ENCODE measurements at regions not wholly inside any gene's neighbourhood (a gene's known extent, or its start where the extent isn't known, plus 50 kb on each side); places are given as distances from the start of the nearest gene placed in this dataset.

GRCh38 chr14:66237741-66238140 is 248.4 kb upstream of the CCDC196 start:
- DNase-seq (ENCODE audit: low read depth in 2 of 2): no peak
- Histone ChIP-seq H3K36me3 (ENCODE audit: control insufficient read depth, insufficient read depth, low read length) (no peaks in the 10 kb centered on the region), H3K9ac (ENCODE audit: insufficient read depth, low read length) (no peak overlapping the region), H2AFZ (ENCODE audit: low read length) (no peak overlapping the region), H4K20me1 (ENCODE audit: control insufficient read depth, extremely low read depth, insufficient read depth, low read length) (no peaks in the 10 kb centered on the region), H3K4me3 (replicated peaks in 1 of 4; ENCODE audit: control extremely low read depth in 1 of 4, insufficient read depth in 1 of 4, low read depth in 3 of 4, low read length in 4 of 4) (no peak overlapping the region), H3K4me1 (ENCODE audit: control insufficient read depth, extremely low read depth, insufficient read depth, low read length) (no peaks in the 10 kb centered on the region), H3K9me3 (ENCODE audit: control insufficient read depth, insufficient read depth, low read depth, low read length) (no peaks in the 10 kb centered on the region), H3K79me2 (ENCODE audit: control insufficient read depth, insufficient read depth, low read length) (no peaks in the 10 kb centered on the region), H3K27me3 (ENCODE audit: control insufficient read depth, insufficient read depth, low read length) (no peaks in the 10 kb centered on the region), H3K27ac (ENCODE audit: insufficient read depth, low read length) (no peak overlapping the region), H3K4me2 (ENCODE audit: extremely low read depth, insufficient read depth, low read length) (no peak overlapping the region)
- TF ChIP-seq CTCF (conservative IDR thresholded peaks at IDR 0.05 in 1 of 2, IDR thresholded peaks at IDR 0.05 in 1 of 2; ENCODE audit: low read depth in 1 of 2, low read length in 2 of 2): no peak

- H3K9ac ChIP-seq (ENCODE audit: insufficient read depth, low read length): no peak overlapping the region
- no peak overlapping the region for H3K4me3 ChIP-seq (replicated peaks in 1 of 4; ENCODE audit: control extremely low read depth in 1 of 4, insufficient read depth in 1 of 4, low read depth in 3 of 4, low read length in 4 of 4)
- no peaks in the 10 kb centered on the region for H3K27me3 ChIP-seq (ENCODE audit: control insufficient read depth, insufficient read depth, low read length)
- no peaks in the 10 kb centered on the region for H3K79me2 ChIP-seq (ENCODE audit: control insufficient read depth, insufficient read depth, low read length)
- no peak overlapping the region for H3K4me2 ChIP-seq (ENCODE audit: extremely low read depth, insufficient read depth, low read length)
- no peak overlapping the region for H3K27ac ChIP-seq (ENCODE audit: insufficient read depth, low read length)
- no peaks in the 10 kb centered on the region for H3K9me3 ChIP-seq (ENCODE audit: control insufficient read depth, insufficient read depth, low read depth, low read length)
- no peaks in the 10 kb centered on the region for H3K36me3 ChIP-seq (ENCODE audit: control insufficient read depth, insufficient read depth, low read length)
- H3K4me1 ChIP-seq (ENCODE audit: control insufficient read depth, extremely low read depth, insufficient read depth, low read length): no peaks in the 10 kb centered on the region
- H4K20me1 ChIP-seq (ENCODE audit: control insufficient read depth, extremely low read depth, insufficient read depth, low read length): no peaks in the 10 kb centered on the region
- DNase-seq (ENCODE audit: low read depth in 2 of 2): no peak
- no peak overlapping the region for H2AFZ ChIP-seq (ENCODE audit: low read length)
- no peak for TF ChIP-seq CTCF (conservative IDR thresholded peaks at IDR 0.05 in 1 of 2, IDR thresholded peaks at IDR 0.05 in 1 of 2; ENCODE audit: low read depth in 1 of 2, low read length in 2 of 2)
Observed at GRCh38 chr14:66238969-66239368, 247.2 kb upstream of the CCDC196 start.

GRCh38 chr14:66239589-66239988 is 246.6 kb upstream of the CCDC196 start:
- no peak overlapping the region for H3K27ac ChIP-seq (ENCODE audit: insufficient read depth, low read length)
- TF ChIP-seq CTCF (conservative IDR thresholded peaks at IDR 0.05 in 1 of 2, IDR thresholded peaks at IDR 0.05 in 1 of 2; ENCODE audit: low read depth in 1 of 2, low read length in 2 of 2) (no peak), EZH2 (IDR thresholded peaks at IDR 0.05; ENCODE audit: low read length, missing control alignments) (no peak)
- H3K4me3 ChIP-seq (replicated peaks in 1 of 4; ENCODE audit: control extremely low read depth in 1 of 4, insufficient read depth in 1 of 4, low read depth in 3 of 4, low read length in 4 of 4): no peak overlapping the region
- no peaks in the 10 kb centered on the region for H3K4me1 ChIP-seq (ENCODE audit: control insufficient read depth, extremely low read depth, insufficient read depth, low read length)
- no peaks in the 10 kb centered on the region for H3K79me2 ChIP-seq (ENCODE audit: control insufficient read depth, insufficient read depth, low read length)
- no peak overlapping the region for H3K4me2 ChIP-seq (ENCODE audit: extremely low read depth, insufficient read depth, low read length)
- no peak overlapping the region for H2AFZ ChIP-seq (ENCODE audit: low read length)
- no peaks in the 10 kb centered on the region for H3K27me3 ChIP-seq (ENCODE audit: control insufficient read depth, insufficient read depth, low read length)
- H4K20me1 ChIP-seq (ENCODE audit: control insufficient read depth, extremely low read depth, insufficient read depth, low read length): no peaks in the 10 kb centered on the region
- H3K9ac ChIP-seq (ENCODE audit: insufficient read depth, low read length): no peak overlapping the region
- DNase-seq (ENCODE audit: low read depth in 2 of 2): no peak
- no peaks in the 10 kb centered on the region for H3K36me3 ChIP-seq (ENCODE audit: control insufficient read depth, insufficient read depth, low read length)
- H3K9me3 ChIP-seq (ENCODE audit: control insufficient read depth, insufficient read depth, low read depth, low read length): no peaks in the 10 kb centered on the region

Measured in fibroblast of lung (primary cell).